ENCODE measurements at regions not wholly inside any gene's neighbourhood (a gene's known extent, or its start where the extent isn't known, plus 50 kb on each side); places are given as distances from the start of the nearest gene placed in this dataset.

- no peaks in the 10 kb centered on the region for H3K36me3 ChIP-seq (ENCODE audit: control insufficient read depth, low read length)
- no peaks in the 10 kb centered on the region for H3F3A ChIP-seq (ENCODE audit: control insufficient read depth, insufficient read depth)
- no peak overlapping the region for H3K4me3 ChIP-seq (ENCODE audit: low read length)
- no peaks in the 10 kb centered on the region for H3K9me2 ChIP-seq (replicated peaks; ENCODE audit: control insufficient read depth, low read length)
- H3K9me3 ChIP-seq (ENCODE audit: control insufficient read depth, insufficient read depth, low read length) = no peaks in the 10 kb centered on the region
- no peaks in the 10 kb centered on the region for H3K4me1 ChIP-seq (ENCODE audit: control insufficient read depth, low read length)
- no peaks in the 10 kb centered on the region for H3K27me3 ChIP-seq (ENCODE audit: control insufficient read depth, low read length)
- no peaks in the 10 kb centered on the region for H3K79me2 ChIP-seq (ENCODE audit: control insufficient read depth, low read length)
- H3K27ac ChIP-seq (ENCODE audit: low read depth, low read length) = no peak overlapping the region
- H4K20me1 ChIP-seq (ENCODE audit: control insufficient read depth, insufficient read depth, low read depth, low read length) = no peaks in the 10 kb centered on the region
- H3K4me2 ChIP-seq (ENCODE audit: low read length) = no peak overlapping the region
- no peak for TF ChIP-seq EZH2phosphoT487 (IDR thresholded peaks at IDR 0.05; ENCODE audit: borderline replicate concordance, low read length)
- no peak for TF ChIP-seq CTCF (IDR thresholded peaks at IDR 0.05; ENCODE audit: low read depth, low read length, poor library complexity, severe bottlenecking)
These were observed 500.0 kb downstream of the SPRY1 start for GRCh38 chr4:123896446-123897071.

- Histone ChIP-seq H3K9me3 (ENCODE audit: control insufficient read depth, insufficient read depth, low read length) (no peaks in the 10 kb centered on the region), H4K20me1 (ENCODE audit: control insufficient read depth, insufficient read depth, low read depth, low read length) (no peaks in the 10 kb centered on the region), H3K4me2 (ENCODE audit: low read length) (no peak overlapping the region), H3K36me3 (ENCODE audit: control insufficient read depth, low read length) (no peaks in the 10 kb centered on the region), H3K9me2 (replicated peaks; ENCODE audit: control insufficient read depth, low read length) (no peaks in the 10 kb centered on the region), H3K4me3 (ENCODE audit: low read length) (no peak overlapping the region), H3K27me3 (ENCODE audit: control insufficient read depth, low read length) (no peaks in the 10 kb centered on the region), H3K79me2 (ENCODE audit: control insufficient read depth, low read length) (no peaks in the 10 kb centered on the region), H3K4me1 (ENCODE audit: control insufficient read depth, low read length) (no peaks in the 10 kb centered on the region), H3F3A (ENCODE audit: control insufficient read depth, insufficient read depth) (no peaks in the 10 kb centered on the region), H3K27ac (ENCODE audit: low read depth, low read length) (no peak overlapping the region)
- no peak for TF ChIP-seq EZH2phosphoT487 (IDR thresholded peaks at IDR 0.05; ENCODE audit: borderline replicate concordance, low read length)
- TF ChIP-seq CTCF (IDR thresholded peaks at IDR 0.05; ENCODE audit: low read depth, low read length, poor library complexity, severe bottlenecking) = no peak
These were observed 502.5 kb downstream of the SPRY1 start for GRCh38 chr4:123898946-123899666.

GRCh38 chr4:123904882-123905281 lies 508.3 kb downstream of the SPRY1 start:
- Histone ChIP-seq H3F3A (ENCODE audit: control insufficient read depth, insufficient read depth) (no peaks in the 10 kb centered on the region), H3K79me2 (ENCODE audit: control insufficient read depth, low read length) (no peaks in the 10 kb centered on the region), H3K4me3 (ENCODE audit: low read length) (no peak overlapping the region), H4K20me1 (ENCODE audit: control insufficient read depth, insufficient read depth, low read depth, low read length) (no peaks in the 10 kb centered on the region), H3K9me2 (replicated peaks; ENCODE audit: control insufficient read depth, low read length) (no peaks in the 10 kb centered on the region), H3K4me1 (ENCODE audit: control insufficient read depth, low read length) (no peaks in the 10 kb centered on the region), H3K27ac (ENCODE audit: low read depth, low read length) (no peak overlapping the region), H3K9me3 (ENCODE audit: control insufficient read depth, insufficient read depth, low read length) (no peaks in the 10 kb centered on the region), H3K27me3 (ENCODE audit: control insufficient read depth, low read length) (no peaks in the 10 kb centered on the region), H3K36me3 (ENCODE audit: control insufficient read depth, low read length) (no peaks in the 10 kb centered on the region), H3K4me2 (ENCODE audit: low read length) (no peak overlapping the region)
- no peak for TF ChIP-seq CTCF (IDR thresholded peaks at IDR 0.05; ENCODE audit: low read depth, low read length, poor library complexity, severe bottlenecking)
- TF ChIP-seq EZH2phosphoT487 (IDR thresholded peaks at IDR 0.05; ENCODE audit: borderline replicate concordance, low read length) = no peak

All from DOHH2 (cell line).